HG03342 (cell line): ENCODE measurements at regions not wholly inside any gene's neighbourhood (a gene's known extent, or its start where the extent isn't known, plus 50 kb on each side); places are given as distances from the start of the nearest gene placed in this dataset.
"Not testable (repeated sequence)": the region's sequence is repeated elsewhere in the genome, so short reads cannot be mapped to it uniquely, and the experiment has no call there.

Experiments
- ATAC-seq: cut with Tn5 transposase; IDR thresholded peaks from one replicate; pipeline ENCODE4 v1.9.1; 2021; ENCODE audit warnings: mild to moderate bottlenecking, moderate library complexity; ENCODE audit not compliant: unreplicated experiment

DNA sequence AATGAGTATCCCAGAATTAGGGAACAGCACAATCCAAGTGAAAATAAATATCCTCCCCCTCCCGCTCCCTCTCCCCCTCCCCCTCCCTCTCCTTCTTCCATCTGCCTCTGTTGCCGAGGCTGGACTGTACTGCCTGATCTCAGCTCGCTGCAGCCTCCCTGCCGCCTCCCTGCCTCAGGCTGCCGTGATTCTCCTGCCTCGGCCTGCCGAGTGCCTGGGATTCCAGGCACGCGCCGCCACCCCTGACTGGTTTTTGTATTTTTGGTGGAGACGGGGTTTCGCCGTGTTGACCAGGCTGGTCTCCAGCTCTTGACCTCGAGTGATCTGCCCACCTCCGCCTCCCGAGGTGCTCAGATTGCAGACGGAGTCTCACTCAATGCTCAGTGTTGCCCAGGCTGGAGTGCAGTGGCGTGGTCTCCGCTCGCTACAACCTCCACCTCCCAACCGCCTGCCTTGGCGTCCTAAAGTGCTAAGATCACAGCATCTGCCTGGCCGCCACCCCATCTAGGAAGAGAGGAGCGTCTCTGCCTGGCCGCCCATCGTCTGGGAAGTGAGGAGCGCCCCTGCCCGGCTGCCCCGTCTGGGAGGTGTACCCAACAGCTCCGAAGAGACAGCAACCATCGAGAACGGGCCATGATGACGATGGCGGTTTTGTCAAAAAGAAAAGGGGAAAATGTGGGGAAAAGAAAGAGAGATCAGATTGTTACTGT, 178.9 kb upstream of the IPO5 start:
- ATAC-seq = not testable (repeated sequence)

- no peak for ATAC-seq
These were observed 173.0 kb upstream of the IPO5 start for GRCh38 chr13:97780486-97780885.

GRCh38 chr13:97781891-97782305, 171.6 kb upstream of the IPO5 start:
- no peak for ATAC-seq

DNA sequence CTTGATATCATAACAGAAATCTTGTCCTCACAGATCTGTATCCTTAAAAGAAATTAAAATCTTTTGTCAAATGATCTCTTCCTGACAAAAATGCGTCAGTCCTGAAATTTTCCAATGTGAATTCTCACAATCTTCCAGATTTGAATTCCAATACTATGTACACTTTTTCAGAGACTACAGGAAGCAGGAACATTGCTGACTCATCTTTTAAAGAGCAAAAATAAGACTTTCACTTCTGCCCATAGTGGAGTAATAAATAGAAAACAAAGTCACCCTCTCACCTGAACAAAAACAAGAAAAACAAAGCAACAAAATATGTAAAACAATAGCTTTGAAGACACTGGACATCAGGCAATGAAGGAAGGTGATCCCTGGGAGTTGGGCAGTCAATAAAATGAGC, 167.0 kb upstream of the IPO5 start:
- ATAC-seq = no peak

- no peak for ATAC-seq
These were observed 155.9 kb upstream of the IPO5 start for GRCh38 chr13:97797553-97797952.

DNA sequence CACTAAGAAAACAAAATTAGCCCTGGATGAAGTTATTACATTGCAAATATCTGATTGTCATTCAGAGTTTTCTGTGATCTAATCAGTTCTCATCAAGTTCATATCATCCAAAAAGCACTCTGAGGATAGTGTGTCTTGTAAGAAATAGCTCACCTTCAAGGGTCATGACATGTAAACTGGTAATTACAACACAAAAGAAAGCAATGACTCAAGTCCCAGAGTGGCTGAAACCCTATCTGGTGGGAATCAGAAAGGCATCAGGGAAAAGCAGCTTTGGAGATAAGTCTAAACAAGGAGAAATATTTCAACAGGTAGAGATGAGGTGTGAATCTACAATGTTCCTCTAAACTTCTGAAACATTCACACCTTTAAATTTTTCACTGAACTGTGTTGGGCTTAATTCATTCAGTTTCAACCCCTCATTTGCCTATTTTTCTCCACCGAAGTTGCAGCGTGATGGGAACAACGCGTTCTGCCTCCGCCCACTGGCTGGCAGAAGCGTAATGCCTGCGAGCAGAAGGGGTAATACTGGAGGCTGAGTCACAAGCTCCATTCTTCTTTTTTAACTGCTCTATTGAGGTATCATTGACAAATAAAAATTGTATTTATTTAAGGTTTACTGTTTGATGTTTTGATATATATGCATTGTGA, 155.2 kb upstream of the IPO5 start:
- ATAC-seq = no peak

- no peak for ATAC-seq
These were observed 154.6 kb upstream of the IPO5 start for GRCh38 chr13:97798836-97799235.

DNA sequence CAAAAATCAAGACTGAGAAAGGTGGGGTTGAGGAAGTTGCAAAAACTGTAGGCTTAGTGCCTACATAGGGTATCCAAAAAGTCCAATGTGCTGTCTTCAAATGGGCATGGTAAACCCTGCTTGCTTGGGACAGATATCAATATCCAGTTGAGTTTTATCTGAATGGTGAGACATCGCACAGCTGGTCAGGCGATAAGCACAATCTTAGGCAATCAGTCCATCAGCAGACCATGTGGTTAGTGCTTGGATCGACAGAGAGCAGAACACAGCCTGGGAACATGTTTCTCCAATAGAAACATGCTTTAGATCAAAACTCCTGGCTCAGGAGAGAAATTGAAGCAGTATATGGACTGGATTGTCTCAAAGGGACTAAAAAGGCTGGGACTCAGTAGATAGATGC, 151.3 kb upstream of the IPO5 start:
- no peak for ATAC-seq

DNA sequence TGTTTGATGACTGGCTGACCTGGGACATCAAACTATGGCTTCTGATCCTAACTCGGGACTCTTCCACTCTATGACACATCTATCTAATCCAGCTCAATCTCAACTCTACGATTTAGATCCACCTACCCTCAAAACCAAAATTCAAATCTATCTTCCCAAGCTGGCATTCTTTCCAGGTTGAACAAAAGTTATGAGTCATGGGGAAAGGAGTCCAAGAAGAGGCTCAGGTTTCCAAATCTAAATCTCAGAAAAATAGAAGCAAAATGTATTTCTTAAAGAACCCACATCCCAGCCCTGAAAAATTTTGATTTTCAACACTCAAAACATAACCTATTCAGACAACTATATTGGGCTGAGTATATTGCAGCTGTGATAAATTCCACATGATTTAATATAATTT, 143.9 kb upstream of the IPO5 start:
- ATAC-seq = no peak

DNA sequence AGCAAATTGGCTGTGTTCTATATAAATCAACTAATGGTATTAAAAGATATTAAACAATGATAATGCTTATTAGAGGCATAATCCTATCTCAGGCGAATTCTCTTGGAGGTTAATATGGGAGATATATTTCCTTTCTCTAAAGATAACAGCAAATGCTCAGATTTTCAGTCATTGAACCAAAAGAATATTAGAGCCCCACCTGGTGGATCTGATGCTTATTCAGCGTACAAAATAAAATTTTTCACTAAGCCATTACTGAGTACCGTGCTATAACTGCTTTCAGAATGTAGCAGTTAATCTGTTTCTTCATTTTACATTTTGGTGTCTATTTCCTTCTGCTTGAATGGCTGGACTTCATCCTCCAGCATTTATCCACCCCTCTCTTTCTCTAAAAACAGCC, 143.3 kb upstream of the IPO5 start:
- no peak for ATAC-seq

DNA sequence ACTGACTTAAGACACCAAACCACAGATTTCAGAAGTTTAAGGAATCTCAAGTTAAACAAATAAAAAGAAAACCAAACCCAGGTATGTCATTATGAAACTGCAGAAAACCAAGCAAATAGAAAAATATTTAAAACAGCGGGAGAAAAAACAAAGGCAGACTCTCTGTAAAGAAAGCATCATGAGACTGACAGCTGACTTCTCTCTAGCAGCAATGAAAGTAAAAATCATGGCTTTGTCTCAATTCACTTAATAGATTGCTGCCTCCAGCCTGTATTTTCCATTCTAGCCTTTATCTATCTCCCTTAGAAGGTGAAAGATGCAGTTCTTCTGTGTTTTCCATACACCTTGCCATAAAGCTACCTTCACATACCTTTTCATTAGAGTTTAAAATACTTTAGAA, 131.1 kb upstream of the IPO5 start:
- no peak for ATAC-seq

DNA sequence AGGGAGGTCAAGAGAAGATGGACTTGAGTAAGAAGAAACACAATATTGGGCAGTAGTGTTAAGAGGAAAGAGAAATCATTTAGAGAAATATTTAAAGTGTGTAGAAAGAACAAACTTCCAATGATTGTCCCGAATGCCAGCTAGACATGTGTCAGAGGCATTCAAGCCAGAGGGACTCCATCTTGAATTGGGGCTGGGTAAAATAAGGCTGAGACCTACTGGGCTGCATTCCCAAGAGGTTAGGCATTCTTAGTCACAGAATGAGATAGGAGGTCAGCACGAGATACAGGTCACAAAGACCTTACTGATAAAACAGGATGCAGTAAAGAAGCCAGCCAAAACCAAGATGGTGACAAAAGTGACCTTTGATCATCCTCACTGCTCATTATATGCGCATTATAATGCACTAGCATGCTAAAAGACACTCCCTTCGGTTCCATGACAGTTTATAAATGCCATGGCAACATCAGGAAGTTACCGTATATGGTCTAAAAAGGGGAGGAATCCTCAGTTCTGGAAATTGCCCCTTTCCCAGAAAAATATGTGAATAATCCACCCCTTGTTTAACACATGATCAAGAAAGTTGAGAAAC, 127.0 kb upstream of the IPO5 start:
- ATAC-seq = no peak

DNA sequence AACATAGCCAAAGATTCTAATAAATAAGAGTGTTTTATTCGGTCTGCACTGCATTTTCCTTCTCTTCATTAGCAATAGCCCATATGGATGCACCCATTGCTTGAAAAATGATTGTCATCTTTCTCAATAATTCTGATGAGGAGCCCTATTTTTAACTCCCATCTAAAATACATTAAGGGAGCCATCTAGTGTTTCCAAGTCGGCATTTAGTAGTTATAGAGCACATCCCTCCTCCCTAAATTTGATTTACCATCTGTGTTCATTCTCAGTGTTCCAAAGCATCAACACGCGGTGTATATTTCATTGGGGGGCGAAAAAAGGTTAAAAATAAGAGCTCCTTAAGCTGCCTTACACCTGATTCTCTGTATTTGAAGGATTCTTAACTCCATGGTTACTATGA, 119.2 kb upstream of the IPO5 start:
- ATAC-seq = no peak

- no peak for ATAC-seq
These were observed 110.3 kb upstream of the IPO5 start for GRCh38 chr13:97843189-97843588.

DNA sequence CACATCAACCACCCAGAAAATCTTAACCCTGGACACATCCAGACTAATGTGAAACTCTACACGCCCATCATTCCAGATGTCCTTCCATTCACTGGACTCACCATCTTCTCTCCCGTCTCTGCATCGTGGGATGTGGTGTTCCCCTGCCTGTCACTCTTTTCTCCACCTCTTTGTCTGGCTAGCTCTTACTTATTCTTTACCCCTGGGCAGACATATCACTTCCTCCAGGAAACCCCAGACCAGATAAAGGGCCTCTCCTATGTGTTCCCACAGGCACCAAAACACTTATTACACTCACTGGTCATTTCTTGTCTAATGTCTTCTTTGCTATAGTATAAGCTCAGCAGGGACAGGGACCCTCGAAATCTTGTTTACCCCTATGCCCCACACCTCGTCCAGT, 109.3 kb upstream of the IPO5 start:
- ATAC-seq = no peak

DNA sequence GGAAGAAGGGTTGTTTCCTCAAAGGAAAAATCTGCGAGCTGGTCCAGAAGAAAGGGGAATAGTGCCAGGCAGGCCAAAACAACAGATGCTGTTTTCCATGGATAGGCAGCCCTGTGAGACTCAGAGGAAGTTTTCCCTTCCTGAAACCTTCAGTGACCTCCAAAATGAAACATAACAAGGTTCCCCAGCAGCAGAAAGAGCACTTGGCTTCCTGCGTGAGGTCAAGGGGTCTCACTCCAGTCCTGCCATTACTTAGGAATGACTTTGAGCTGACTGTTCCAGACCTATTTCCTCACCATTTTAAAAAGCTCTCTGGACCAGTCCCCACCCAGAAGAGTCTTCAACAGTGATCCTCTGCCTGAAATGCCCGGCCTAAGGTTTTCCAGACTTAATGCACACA, 104.6 kb upstream of the IPO5 start:
- ATAC-seq = no peak

DNA sequence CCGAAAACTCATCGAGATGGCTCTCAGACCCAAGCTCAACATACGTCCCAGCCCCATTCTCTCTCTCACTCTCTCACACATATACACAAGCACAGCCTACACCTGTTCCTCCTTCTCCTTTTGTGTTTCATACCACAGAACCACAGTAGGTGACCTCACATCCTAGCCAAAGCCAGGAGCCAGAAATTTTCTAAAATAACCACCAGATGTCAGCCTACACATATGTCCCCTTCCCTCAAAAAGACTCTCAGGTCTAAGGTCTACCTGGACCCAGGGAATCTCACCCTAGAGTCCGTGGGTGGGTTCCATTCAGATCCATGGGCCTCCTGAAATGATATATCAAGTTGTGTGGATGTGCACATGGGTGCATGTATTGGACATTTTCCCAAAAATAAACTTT, 104.2 kb upstream of the IPO5 start:
- peak; percentile 95 for ATAC-seq

DNA sequence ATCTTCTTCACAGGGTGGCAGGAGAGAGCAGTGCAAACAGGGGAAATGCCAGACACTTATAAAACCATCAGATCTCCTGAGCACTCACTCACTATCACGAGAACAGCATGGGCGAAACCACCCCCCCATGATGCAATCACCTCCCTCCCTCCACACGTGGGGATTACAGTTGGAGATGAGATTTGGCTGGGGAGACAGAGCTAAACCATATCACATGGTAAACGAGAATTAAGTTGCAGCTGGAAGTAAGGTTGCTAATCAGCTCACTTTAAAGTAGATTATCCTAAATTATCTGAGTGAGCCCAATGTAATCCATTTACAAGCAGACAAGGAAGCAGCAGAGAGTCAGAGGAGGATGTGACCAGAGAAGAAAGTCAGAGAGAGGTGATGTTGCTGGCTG, 102.2 kb upstream of the IPO5 start:
- no peak for ATAC-seq

- ATAC-seq = no peak
These were observed 101.1 kb upstream of the IPO5 start for GRCh38 chr13:97852181-97852874.

DNA sequence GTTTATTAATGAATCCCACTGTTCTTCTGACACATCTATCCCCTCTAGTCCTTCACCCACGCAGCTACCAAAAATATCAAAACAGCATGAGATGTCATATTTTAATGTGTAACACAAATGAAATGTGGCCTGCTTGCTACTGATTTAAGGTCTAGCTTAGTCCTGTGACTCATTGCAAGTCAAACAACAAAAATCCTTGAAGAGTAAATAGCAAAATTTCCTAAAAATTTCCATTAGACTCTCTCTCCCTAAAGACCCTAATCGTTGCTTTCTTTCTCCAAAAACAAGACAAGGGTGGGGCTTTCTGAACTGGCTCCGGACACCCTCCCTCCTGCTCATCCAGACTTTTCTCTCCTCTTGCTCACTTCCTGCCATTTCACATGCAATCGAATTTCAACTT, 99.9 kb upstream of the IPO5 start:
- no peak for ATAC-seq

DNA sequence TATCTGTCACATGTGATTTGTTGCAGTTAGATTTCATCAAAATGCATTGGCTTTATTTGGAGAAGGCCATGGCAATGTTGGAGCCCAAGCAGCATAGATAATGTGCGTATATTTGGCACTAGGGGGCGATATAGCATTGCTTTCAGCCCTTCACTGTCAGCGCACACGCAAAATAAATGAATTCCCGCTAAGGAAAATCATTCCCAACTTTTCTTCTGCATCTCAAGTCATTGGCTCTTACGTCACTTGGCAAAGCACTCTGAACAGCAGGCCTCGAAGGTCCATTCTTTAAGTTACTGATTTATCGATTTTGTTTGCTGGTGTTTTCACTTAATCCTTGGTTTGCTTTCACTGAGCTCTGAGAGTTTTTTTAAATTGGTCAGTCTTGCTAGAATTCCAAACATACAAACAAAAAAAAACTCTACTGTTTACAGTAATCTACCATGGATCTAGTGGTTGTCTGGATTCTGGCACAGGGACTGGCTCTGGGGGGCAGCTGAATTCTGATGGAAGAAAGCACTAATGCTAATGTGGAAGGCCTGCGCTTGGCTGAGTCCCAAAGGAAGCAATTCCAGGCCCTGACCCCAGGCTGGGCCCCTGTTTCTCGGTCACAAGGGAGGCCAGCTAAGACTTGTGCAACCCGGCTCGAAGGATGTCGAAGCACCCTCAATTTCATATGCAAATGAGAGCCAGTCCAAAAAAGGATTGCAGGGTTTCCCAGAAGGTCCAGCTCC, 97.7 kb upstream of the IPO5 start:
- peak; percentile 43 for ATAC-seq
